Skeletal muscle satellite cell (primary cell): ENCODE measurements at regions not wholly inside any gene's neighbourhood (a gene's known extent, or its start where the extent isn't known, plus 50 kb on each side); places are given as distances from the start of the nearest gene placed in this dataset.

Experiments
- H3K27me3 ChIP-seq: 2 replicates; pipeline ENCODE4 v1.7.0; 2013; ENCODE audit warnings: low read length; ENCODE audit not compliant: control insufficient read depth, insufficient read depth
- H3K36me3 ChIP-seq: 2 replicates; pipeline ENCODE4 v1.7.0; 2013; ENCODE audit warnings: mild to moderate bottlenecking, control low read depth, low read length; ENCODE audit not compliant: insufficient read depth
- H3K4me1 ChIP-seq: 2 replicates; pipeline ENCODE4 v1.7.0; 2013; ENCODE audit warnings: low read length; ENCODE audit not compliant: control insufficient read depth, insufficient read depth
- H3K4me2 ChIP-seq: 2 replicates; pipeline ENCODE4 v1.7.0; 2013; ENCODE audit warnings: mild to moderate bottlenecking, low read length
- H3K4me3 ChIP-seq: 2 replicates; pipeline ENCODE4 v1.7.0; 2013; ENCODE audit warnings: low read length
- H3K9ac ChIP-seq: 2 replicates; pipeline ENCODE4 v1.7.0; 2013; ENCODE audit warnings: mild to moderate bottlenecking, low read depth, low read length, moderate library complexity
- H3K9me3 ChIP-seq: replicated peaks from 2 replicates; pipeline ENCODE4 v1.7.0; 2013; ENCODE audit warnings: mild to moderate bottlenecking, control low read depth, low read length

GRCh38 chr2:126413079-126413478, 242.9 kb upstream of the GYPC start:
- Histone ChIP-seq H3K27me3 (no peaks in the 10 kb centered on the region), H3K9me3 (no peaks in the 10 kb centered on the region), H3K4me2 (no peak overlapping the region), H3K4me3 (no peak overlapping the region), H3K36me3 (no peaks in the 10 kb centered on the region), H3K9ac (no peak overlapping the region), H3K4me1 (no peaks in the 10 kb centered on the region)

DNA sequence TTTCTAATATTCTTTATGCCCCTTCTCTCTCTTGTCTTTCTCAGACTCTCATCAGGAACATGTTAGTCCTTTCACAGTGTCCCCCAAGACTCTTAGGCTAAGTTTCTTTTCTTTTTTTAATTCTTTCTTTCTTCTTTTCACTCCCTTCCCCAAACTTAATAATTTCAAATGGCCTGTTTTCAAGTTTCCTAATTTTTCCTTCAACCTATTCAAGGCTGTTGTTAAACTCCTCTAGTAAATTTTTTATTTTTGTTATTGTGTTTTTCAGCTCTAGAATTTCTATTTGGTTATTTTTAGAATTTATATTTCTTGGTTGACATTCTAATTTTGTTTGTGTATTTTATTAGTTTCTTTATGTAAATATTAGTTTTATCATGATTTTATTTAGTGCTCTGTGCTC, 236.6 kb upstream of the GYPC start:
- H3K9me3 ChIP-seq: no peaks in the 10 kb centered on the region
- H3K27me3 ChIP-seq: no peaks in the 10 kb centered on the region
- no peaks in the 10 kb centered on the region for H3K36me3 ChIP-seq
- no peak overlapping the region for H3K4me3 ChIP-seq
- no peak overlapping the region for H3K9ac ChIP-seq
- no peak overlapping the region for H3K4me2 ChIP-seq
- H3K4me1 ChIP-seq: no peaks in the 10 kb centered on the region

DNA sequence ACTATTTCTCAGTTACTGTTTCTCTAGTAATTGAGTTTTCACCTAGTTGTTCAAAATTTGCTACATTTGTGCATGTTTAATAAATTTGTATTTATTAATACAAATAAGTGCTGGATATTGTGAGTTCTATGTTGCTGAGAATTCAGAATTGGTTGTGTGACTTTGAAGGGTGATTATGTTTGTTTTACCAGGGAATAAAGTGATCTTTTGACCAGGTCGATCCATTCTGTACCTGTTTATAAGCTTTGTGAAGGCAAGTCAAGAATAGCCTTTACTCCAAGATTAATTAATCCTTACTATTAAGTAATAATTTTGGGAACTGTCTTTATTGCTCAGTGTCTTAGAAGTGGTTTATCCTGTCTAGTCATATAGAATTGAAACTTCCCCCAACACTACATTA, 230.0 kb upstream of the GYPC start:
- Histone ChIP-seq H3K27me3 (no peaks in the 10 kb centered on the region), H3K4me3 (no peak overlapping the region), H3K4me1 (no peaks in the 10 kb centered on the region), H3K4me2 (no peak overlapping the region), H3K9me3 (peaks cover 3% of the 10 kb centered on the region), H3K9ac (no peak overlapping the region), H3K36me3 (no peaks in the 10 kb centered on the region)

DNA sequence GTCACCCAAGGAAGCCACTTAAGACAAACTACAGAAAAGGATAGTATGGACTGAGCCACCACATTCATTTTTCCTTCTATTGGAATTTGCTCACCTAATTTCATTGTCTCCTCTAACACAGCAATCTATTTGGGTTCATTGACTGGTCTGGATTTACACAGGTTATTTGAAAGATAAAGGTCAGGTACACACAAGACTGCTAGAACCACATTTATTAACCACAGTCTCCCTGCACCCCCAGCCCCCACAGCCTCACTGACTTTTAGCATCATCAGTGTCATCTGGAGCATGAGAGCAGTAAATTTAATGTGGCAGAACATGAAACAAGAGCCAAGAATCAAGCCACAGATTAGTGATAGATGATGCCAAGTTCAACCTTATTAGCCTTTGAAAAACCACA, 226.9 kb upstream of the GYPC start:
- Histone ChIP-seq H3K4me3 (no peak overlapping the region), H3K4me1 (no peaks in the 10 kb centered on the region), H3K36me3 (no peaks in the 10 kb centered on the region), H3K4me2 (no peak overlapping the region), H3K9ac (no peak overlapping the region), H3K27me3 (no peaks in the 10 kb centered on the region), H3K9me3 (peaks cover 3% of the 10 kb centered on the region)

GRCh38 chr2:126431136-126431535, 224.8 kb upstream of the GYPC start:
- Histone ChIP-seq H3K36me3 (no peaks in the 10 kb centered on the region), H3K4me1 (no peaks in the 10 kb centered on the region), H3K27me3 (no peaks in the 10 kb centered on the region), H3K9me3 (peaks cover 7% of the 10 kb centered on the region), H3K4me3 (no peak overlapping the region), H3K9ac (no peak overlapping the region), H3K4me2 (no peak overlapping the region)

DNA sequence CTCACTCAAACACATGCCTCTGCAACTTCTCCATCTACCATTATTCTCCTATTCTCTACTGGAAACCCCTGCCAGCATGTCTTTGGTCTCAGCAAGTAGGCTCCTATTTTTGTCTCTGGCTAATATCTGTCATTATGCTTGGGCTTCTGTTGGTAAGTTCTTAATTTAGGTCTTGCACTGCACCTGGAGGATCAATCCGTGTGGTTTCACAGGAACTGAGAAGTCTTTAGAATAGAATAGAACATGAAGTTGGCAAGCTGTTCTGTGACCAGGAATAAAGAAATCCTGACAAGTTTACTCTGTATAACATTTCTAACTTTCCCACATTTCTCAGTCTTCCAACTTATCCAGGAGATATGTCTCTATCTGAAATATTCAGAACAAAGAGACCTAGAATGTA, 219.5 kb upstream of the GYPC start:
- no peak overlapping the region for H3K4me2 ChIP-seq
- no peaks in the 10 kb centered on the region for H3K36me3 ChIP-seq

DNA sequence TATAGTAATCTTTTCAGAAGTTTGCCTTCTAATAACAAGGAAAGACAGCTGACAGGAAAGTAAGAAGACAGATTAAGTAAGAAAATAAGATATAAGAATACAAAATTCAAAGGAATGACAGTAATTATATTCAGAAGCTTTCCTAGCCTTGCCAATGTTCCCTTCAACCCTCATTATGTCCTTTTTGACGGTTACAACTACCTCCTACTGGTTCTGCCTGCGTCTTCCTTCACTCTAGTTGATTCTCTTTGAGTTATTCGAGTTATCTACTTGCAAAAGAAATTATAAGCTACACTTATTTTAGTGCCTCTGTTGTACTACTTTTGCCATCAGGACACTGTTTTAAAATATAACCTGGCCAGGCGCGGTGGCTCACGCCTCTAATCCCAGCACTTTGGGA, 218.9 kb upstream of the GYPC start:
- no peaks in the 10 kb centered on the region for H3K4me1 ChIP-seq
- peaks cover 3% of the 10 kb centered on the region for H3K9me3 ChIP-seq
- H3K36me3 ChIP-seq: no peaks in the 10 kb centered on the region
- no peaks in the 10 kb centered on the region for H3K27me3 ChIP-seq
- no peak overlapping the region for H3K9ac ChIP-seq
- H3K4me2 ChIP-seq: no peak overlapping the region
- no peak overlapping the region for H3K4me3 ChIP-seq

More for the DNA sequence above, 219.5 kb upstream of the GYPC start:
- H3K4me1 ChIP-seq: no peaks in the 10 kb centered on the region
- peaks cover 3% of the 10 kb centered on the region for H3K9me3 ChIP-seq
- no peak overlapping the region for H3K9ac ChIP-seq
- no peak overlapping the region for H3K4me3 ChIP-seq
- no peaks in the 10 kb centered on the region for H3K27me3 ChIP-seq

DNA sequence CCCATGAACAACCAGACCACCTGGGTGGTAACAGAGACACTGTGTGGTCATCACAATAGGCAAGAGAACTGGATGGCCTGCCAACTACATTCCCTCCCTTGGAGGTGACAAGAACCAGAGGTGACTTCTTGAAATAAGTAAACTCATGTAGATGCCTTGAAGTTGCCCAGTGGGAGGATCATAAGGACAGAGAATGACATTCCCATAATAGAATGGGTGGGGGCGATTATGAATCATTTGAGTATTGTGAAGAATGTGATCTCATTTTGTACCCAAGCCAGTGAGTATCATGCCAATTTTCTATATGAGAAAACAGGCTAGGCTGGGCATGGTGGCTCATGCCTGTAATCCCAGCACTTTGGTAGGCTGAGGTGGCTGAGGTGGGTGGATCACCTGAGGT, 211.4 kb upstream of the GYPC start:
- H3K9ac ChIP-seq: no peak overlapping the region
- H3K4me3 ChIP-seq: no peak overlapping the region
- H3K36me3 ChIP-seq: no peaks in the 10 kb centered on the region
- no peaks in the 10 kb centered on the region for H3K4me1 ChIP-seq
- no peaks in the 10 kb centered on the region for H3K9me3 ChIP-seq
- no peak overlapping the region for H3K4me2 ChIP-seq
- no peaks in the 10 kb centered on the region for H3K27me3 ChIP-seq

- H3K36me3 ChIP-seq: no peaks in the 10 kb centered on the region
- no peaks in the 10 kb centered on the region for H3K27me3 ChIP-seq
- H3K4me2 ChIP-seq: no peak overlapping the region
- H3K9me3 ChIP-seq: no peaks in the 10 kb centered on the region
- no peaks in the 10 kb centered on the region for H3K4me1 ChIP-seq
- H3K4me3 ChIP-seq: no peak overlapping the region
- H3K9ac ChIP-seq: no peak overlapping the region
Measured at GRCh38 chr2:126446106-126446695, 209.8 kb upstream of the GYPC start.

GRCh38 chr2:126448611-126449010, 207.3 kb upstream of the GYPC start:
- Histone ChIP-seq H3K9ac (no peak overlapping the region), H3K27me3 (no peaks in the 10 kb centered on the region), H3K4me2 (no peak overlapping the region), H3K36me3 (no peaks in the 10 kb centered on the region), H3K4me1 (no peaks in the 10 kb centered on the region), H3K9me3 (no peaks in the 10 kb centered on the region), H3K4me3 (no peak overlapping the region)

DNA sequence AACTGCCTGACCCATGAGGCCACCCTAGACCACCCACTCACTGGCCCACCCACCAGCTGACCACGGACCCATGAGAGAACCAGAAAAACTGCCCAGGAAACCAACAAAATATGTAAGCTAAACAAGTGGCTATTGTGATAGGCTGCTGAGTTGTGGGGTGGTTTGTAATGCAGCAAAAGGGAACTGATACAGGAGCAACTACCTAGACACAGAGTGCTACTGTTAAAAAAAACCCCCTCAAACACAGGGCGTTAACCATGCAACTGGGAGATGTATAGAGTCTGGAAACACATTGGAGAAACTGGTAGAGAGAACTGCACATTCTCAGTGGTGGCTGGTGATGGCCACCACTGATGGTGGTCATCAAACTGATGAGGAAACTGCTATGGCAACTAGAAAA, 206.3 kb upstream of the GYPC start:
- H3K9me3 ChIP-seq: no peaks in the 10 kb centered on the region
- H3K36me3 ChIP-seq: no peaks in the 10 kb centered on the region
- H3K9ac ChIP-seq: no peak overlapping the region
- no peaks in the 10 kb centered on the region for H3K4me1 ChIP-seq
- H3K4me2 ChIP-seq: no peak overlapping the region
- H3K27me3 ChIP-seq: no peaks in the 10 kb centered on the region
- H3K4me3 ChIP-seq: no peak overlapping the region

DNA sequence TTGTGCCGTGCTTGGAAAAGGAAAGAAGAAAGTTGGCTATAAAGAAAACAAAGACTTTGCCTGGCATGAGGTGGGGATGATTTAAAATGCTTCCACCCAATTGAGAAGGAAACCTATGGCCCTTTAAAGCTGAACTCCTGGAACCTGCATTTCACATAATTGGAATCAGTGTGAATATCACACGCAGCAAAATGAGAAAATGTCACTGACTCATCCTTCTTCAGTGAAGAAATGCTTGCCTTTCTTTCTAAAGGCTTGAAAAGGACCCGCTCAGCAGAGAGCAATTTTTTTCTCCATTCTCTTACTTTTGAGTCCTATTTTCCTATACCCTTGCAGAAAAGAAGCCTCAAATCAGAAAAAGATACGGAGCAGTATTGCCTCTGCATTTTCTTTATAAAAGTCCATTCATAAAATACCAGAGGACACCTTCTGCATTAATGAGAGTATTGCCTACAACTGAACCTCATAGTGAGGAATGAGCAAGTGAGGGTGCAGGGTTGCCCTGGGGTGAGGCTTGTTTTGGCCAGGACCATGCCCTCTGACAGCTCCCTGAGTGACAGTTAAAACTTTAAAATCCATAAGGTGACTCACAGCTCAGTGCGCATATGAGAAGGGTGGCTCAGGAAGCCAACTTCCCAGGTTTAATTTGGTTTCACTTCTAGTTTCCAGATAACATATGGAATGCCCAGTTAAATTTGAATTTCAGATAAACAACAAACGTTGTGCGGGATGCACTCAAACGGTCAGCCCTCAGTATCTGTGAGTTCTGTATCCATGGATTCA, 191.9 kb upstream of the GYPC start:
- no peaks in the 10 kb centered on the region for H3K27me3 ChIP-seq
- H3K9ac ChIP-seq: no peak overlapping the region
- no peak overlapping the region for H3K4me2 ChIP-seq
- no peaks in the 10 kb centered on the region for H3K4me1 ChIP-seq
- H3K9me3 ChIP-seq: peaks cover 16% of the 10 kb centered on the region
- no peaks in the 10 kb centered on the region for H3K36me3 ChIP-seq
- no peak overlapping the region for H3K4me3 ChIP-seq
